SK-N-SH treated with all-trans-retinoic acid at 6 μM for 48 hours (cell line): ENCODE measurements at regions not wholly inside any gene's neighbourhood (a gene's known extent, or its start where the extent isn't known, plus 50 kb on each side); places are given as distances from the start of the nearest gene placed in this dataset.

Experiments used
- ATAC-seq: fragments of 200-7000 bp; cut with Tn5 transposase; 3 replicates; pipeline ENCODE4 v1.9.1; 2020; ENCODE audit warnings: mild to moderate bottlenecking, moderate library complexity
- BACH2 ChIP-seq: fragments of 250-450 bp; sonication (Bioruptor Pico); IDR thresholded peaks from 2 replicates; pipeline ENCODE4 v1.9.0; 2021; ENCODE audit warnings: mild to moderate bottlenecking, borderline replicate concordance
- CSDC2 ChIP-seq: fragments of 250-450 bp; sonication (Bioruptor Pico); IDR thresholded peaks from 2 replicates; pipeline ENCODE4 v1.5.0; 2020; ENCODE audit warnings: mild to moderate bottlenecking, moderate library complexity
- ESRRG ChIP-seq: fragments of 250-450 bp; sonication (Bioruptor Pico); IDR thresholded peaks from 2 replicates; pipeline ENCODE4 v1.6.1; 2021; ENCODE audit warnings: mild to moderate bottlenecking
- GLIS3 ChIP-seq: fragments of 250-450 bp; sonication (Bioruptor Pico); IDR thresholded peaks from 2 replicates; pipeline ENCODE4 v1.5.0; 2020; ENCODE audit warnings: mild to moderate bottlenecking, moderate library complexity
- ISL1 ChIP-seq: fragments of 250-450 bp; sonication (Bioruptor Pico); IDR thresholded peaks from 2 replicates; pipeline ENCODE4 v2.1.2; 2022; ENCODE audit warnings: mild to moderate bottlenecking, moderate library complexity
- OSR1 ChIP-seq: fragments of 250-450 bp; sonication (Bioruptor Pico); IDR thresholded peaks from 2 replicates; pipeline ENCODE4 v1.8.0; 2022; ENCODE audit warnings: moderate library complexity, mild to moderate bottlenecking, inconsistent platforms
- PPARA ChIP-seq: fragments of 250-450 bp; sonication (Bioruptor Pico); IDR thresholded peaks from 2 replicates; pipeline ENCODE4 v1.5.0; 2020; ENCODE audit warnings: mild to moderate bottlenecking, borderline replicate concordance
- RARB ChIP-seq: fragments of 250-450 bp; sonication (Bioruptor Pico); IDR thresholded peaks from 2 replicates; pipeline ENCODE4 v1.8.0; 2021; ENCODE audit warnings: mild to moderate bottlenecking, moderate library complexity
- SNAI2 ChIP-seq: fragments of 250-450 bp; sonication (Bioruptor Pico); IDR thresholded peaks from 2 replicates; pipeline ENCODE4 v1.5.0; 2020; ENCODE audit warnings: mild to moderate bottlenecking, moderate library complexity
- TCF4 ChIP-seq: fragments of 250-450 bp; sonication (Bioruptor Pico); IDR thresholded peaks from 2 replicates; pipeline ENCODE4 v1.8.0; 2021; ENCODE audit warnings: mild to moderate bottlenecking, moderate library complexity, borderline replicate concordance
- TOX ChIP-seq: fragments of 250-450 bp; sonication (Bioruptor Pico); IDR thresholded peaks from 2 replicates; pipeline ENCODE4 v1.8.0; 2021; ENCODE audit warnings: mild to moderate bottlenecking, moderate library complexity, borderline replicate concordance
- ZC3H10 ChIP-seq: fragments of 250-450 bp; sonication (Bioruptor Pico); IDR thresholded peaks from 2 replicates; pipeline ENCODE4 v1.5.1; 2021; ENCODE audit warnings: mild to moderate bottlenecking, moderate library complexity
- ZFP3 ChIP-seq: fragments of 250-450 bp; sonication (Bioruptor Pico); IDR thresholded peaks from 2 replicates; pipeline ENCODE4 v1.5.0; 2020; ENCODE audit warnings: mild to moderate bottlenecking, moderate library complexity
- ZFP30 ChIP-seq: fragments of 450-650 bp; formaldehyde crosslinking; IDR thresholded peaks from 2 replicates; pipeline ENCODE4 v1.5.0; 2022; ENCODE audit warnings: mild to moderate bottlenecking, moderate library complexity
- ZNF565 ChIP-seq: fragments of 450-650 bp; formaldehyde crosslinking; conservative IDR thresholded peaks from 2 replicates; pipeline ENCODE4 v1.5.0; 2020; ENCODE audit warnings: low read depth, mild to moderate bottlenecking, moderate library complexity
- ZNF70 ChIP-seq: fragments of 450-650 bp; formaldehyde crosslinking; IDR thresholded peaks from 2 replicates; pipeline ENCODE4 v1.5.0; 2020; ENCODE audit warnings: mild to moderate bottlenecking, moderate library complexity
- TF ChIP-seq, protein P1 (sequence below): fragments of 250-450 bp; sonication (Bioruptor Pico); IDR thresholded peaks from 2 replicates; pipeline ENCODE4 v1.5.0; 2020; ENCODE audit warnings: mild to moderate bottlenecking, moderate library complexity
- TF ChIP-seq, protein P2 (sequence below): fragments of 250-450 bp; sonication (Bioruptor Pico); IDR thresholded peaks from 2 replicates; pipeline ENCODE4 v1.5.1; 2020; ENCODE audit warnings: low read depth, mild to moderate bottlenecking, moderate library complexity
- TF ChIP-seq, protein P3 (sequence below): fragments of 250-450 bp; sonication (Bioruptor Pico); IDR thresholded peaks from 2 replicates; pipeline ENCODE4 v1.8.0; 2020; ENCODE audit warnings: mild to moderate bottlenecking, moderate library complexity, borderline replicate concordance
- TF ChIP-seq, protein P4 (sequence below): fragments of 250-450 bp; sonication (Bioruptor Pico); IDR thresholded peaks from 2 replicates; pipeline ENCODE4 v1.5.1; 2021; ENCODE audit warnings: mild to moderate bottlenecking, moderate library complexity

DNA sequence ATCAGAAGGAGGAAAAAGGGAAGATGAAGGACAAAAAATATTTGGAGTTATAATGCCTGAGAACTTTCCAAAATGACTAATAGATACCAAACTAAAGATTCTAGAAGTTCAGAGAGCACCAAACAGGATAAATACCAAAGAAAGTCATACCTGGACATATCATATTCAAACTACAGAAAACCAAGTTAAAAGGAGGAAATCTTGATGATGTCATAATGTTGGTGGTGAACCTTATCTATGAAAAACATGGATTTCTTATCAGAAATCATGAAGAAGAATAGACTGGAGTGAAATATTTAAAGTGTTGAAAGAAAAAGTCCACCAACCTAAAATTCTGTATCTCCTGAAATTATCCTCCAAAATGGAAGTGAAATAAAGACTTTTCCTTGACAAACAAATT lies 389.2 kb downstream of the JRKL start (continued):
- TF ChIP-seq, protein P1, sequence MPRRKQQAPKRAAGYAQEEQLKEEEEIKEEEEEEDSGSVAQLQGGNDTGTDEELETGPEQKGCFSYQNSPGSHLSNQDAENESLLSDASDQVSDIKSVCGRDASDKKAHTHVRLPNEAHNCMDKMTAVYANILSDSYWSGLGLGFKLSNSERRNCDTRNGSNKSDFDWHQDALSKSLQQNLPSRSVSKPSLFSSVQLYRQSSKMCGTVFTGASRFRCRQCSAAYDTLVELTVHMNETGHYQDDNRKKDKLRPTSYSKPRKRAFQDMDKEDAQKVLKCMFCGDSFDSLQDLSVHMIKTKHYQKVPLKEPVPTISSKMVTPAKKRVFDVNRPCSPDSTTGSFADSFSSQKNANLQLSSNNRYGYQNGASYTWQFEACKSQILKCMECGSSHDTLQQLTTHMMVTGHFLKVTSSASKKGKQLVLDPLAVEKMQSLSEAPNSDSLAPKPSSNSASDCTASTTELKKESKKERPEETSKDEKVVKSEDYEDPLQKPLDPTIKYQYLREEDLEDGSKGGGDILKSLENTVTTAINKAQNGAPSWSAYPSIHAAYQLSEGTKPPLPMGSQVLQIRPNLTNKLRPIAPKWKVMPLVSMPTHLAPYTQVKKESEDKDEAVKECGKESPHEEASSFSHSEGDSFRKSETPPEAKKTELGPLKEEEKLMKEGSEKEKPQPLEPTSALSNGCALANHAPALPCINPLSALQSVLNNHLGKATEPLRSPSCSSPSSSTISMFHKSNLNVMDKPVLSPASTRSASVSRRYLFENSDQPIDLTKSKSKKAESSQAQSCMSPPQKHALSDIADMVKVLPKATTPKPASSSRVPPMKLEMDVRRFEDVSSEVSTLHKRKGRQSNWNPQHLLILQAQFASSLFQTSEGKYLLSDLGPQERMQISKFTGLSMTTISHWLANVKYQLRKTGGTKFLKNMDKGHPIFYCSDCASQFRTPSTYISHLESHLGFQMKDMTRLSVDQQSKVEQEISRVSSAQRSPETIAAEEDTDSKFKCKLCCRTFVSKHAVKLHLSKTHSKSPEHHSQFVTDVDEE (CRISPR knock-in tag) = no peak

DNA sequence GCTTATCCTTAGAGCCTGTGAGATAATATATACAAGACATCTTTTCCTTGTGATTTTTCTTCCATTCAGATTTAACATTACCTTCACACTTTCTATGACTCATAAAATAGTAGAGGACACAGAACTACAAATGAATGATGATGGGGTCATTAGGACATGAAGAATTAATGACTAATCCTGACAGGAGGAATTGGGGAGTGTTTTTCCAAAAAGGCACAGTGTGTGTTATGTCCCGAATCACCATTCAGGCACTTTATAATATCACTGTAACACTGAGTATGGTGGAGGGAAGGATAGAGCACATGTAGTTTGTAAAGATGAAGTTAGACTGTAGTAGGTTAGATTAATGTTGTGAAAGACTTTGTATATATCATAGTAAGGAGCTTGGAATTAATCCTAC lies 391.3 kb downstream of the JRKL start:
- TF ChIP-seq PPARA (CRISPR knock-in tag) = no peak
- no peak for TF ChIP-seq SNAI2 (CRISPR knock-in tag)
- TF ChIP-seq, protein P2, sequence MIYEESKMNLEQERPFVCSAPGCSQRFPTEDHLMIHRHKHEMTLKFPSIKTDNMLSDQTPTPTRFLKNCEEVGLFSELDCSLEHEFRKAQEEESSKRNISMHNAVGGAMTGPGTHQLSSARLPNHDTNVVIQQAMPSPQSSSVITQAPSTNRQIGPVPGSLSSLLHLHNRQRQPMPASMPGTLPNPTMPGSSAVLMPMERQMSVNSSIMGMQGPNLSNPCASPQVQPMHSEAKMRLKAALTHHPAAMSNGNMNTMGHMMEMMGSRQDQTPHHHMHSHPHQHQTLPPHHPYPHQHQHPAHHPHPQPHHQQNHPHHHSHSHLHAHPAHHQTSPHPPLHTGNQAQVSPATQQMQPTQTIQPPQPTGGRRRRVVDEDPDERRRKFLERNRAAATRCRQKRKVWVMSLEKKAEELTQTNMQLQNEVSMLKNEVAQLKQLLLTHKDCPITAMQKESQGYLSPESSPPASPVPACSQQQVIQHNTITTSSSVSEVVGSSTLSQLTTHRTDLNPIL (CRISPR knock-in tag) = no peak
- no peak for TF ChIP-seq ZFP30 (CRISPR knock-in tag)
- ATAC-seq = no peak

DNA sequence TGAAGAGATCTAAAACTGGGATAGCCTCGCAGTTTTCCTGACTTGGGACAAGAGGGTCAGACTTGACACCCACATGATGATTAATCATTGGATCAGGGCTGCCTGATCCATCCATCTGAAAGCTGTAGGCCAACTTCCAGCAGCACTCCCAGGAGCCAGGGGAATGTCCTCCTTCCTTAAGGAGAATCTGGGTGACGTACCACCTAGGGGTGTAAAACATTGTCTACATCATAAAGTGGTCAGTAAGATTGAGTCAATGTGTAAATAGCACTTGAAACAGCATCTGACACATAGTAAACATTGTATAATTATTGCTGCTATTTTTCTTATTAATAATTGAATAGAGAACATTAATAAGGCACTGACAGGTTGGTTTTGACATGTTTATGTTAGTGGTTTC lies 392.8 kb downstream of the JRKL start:
- TF ChIP-seq, protein P3, sequence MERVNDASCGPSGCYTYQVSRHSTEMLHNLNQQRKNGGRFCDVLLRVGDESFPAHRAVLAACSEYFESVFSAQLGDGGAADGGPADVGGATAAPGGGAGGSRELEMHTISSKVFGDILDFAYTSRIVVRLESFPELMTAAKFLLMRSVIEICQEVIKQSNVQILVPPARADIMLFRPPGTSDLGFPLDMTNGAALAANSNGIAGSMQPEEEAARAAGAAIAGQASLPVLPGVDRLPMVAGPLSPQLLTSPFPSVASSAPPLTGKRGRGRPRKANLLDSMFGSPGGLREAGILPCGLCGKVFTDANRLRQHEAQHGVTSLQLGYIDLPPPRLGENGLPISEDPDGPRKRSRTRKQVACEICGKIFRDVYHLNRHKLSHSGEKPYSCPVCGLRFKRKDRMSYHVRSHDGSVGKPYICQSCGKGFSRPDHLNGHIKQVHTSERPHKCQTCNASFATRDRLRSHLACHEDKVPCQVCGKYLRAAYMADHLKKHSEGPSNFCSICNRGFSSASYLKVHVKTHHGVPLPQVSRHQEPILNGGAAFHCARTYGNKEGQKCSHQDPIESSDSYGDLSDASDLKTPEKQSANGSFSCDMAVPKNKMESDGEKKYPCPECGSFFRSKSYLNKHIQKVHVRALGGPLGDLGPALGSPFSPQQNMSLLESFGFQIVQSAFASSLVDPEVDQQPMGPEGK (CRISPR knock-in tag) = no peak
- TF ChIP-seq SNAI2 (CRISPR knock-in tag) = no peak
- no peak for TF ChIP-seq OSR1 (CRISPR knock-in tag)
- no peak for ATAC-seq

DNA sequence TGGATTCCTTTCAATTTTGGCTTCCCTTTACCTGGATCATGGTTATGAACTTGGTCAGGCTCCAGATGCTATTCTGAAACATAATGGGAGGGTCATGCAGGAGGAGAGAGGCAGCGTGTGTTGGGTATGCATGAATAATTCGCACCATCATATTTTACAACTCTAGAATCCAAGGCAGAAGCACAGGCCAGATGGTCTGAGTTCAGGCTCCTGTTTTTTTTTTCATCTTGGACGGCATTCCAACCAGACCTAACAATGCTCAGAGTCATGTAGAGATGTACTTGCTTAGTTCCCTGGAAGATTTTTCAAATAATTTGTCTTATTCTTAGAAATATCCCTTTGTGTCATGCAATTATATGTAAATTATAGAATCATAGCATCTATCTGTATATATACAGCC lies 393.5 kb downstream of the JRKL start:
- ATAC-seq = no peak
- TF ChIP-seq, protein P2 (CRISPR knock-in tag) = no peak
- TF ChIP-seq TOX (CRISPR knock-in tag) (no peak), OSR1 (CRISPR knock-in tag) (no peak), ZFP30 (CRISPR knock-in tag) (no peak), TCF4 (CRISPR knock-in tag) (no peak), GLIS3 (CRISPR knock-in tag) (no peak), ZC3H10 (CRISPR knock-in tag) (no peak), ESRRG (no peak), CSDC2 (CRISPR knock-in tag) (no peak), PPARA (CRISPR knock-in tag) (no peak), ZNF565 (CRISPR knock-in tag) (no peak), RARB (CRISPR knock-in tag) (no peak), ISL1 (CRISPR knock-in tag) (no peak), ZNF70 (CRISPR knock-in tag) (no peak), SNAI2 (CRISPR knock-in tag) (no peak), BACH2 (no peak), ZFP3 (CRISPR knock-in tag) (no peak)
- TF ChIP-seq, protein P3 (CRISPR knock-in tag) = no peak
- TF ChIP-seq, protein P1 (CRISPR knock-in tag) = no peak
- TF ChIP-seq, protein P4, sequence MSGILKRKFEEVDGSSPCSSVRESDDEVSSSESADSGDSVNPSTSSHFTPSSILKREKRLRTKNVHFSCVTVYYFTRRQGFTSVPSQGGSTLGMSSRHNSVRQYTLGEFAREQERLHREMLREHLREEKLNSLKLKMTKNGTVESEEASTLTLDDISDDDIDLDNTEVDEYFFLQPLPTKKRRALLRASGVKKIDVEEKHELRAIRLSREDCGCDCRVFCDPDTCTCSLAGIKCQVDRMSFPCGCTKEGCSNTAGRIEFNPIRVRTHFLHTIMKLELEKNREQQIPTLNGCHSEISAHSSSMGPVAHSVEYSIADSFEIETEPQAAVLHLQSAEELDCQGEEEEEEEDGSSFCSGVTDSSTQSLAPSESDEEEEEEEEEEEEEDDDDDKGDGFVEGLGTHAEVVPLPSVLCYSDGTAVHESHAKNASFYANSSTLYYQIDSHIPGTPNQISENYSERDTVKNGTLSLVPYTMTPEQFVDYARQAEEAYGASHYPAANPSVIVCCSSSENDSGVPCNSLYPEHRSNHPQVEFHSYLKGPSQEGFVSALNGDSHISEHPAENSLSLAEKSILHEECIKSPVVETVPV (CRISPR knock-in tag) = no peak
